ENCODE measurements at regions not wholly inside any gene's neighbourhood (a gene's known extent, or its start where the extent isn't known, plus 50 kb on each side); places are given as distances from the start of the nearest gene placed in this dataset.

DNA sequence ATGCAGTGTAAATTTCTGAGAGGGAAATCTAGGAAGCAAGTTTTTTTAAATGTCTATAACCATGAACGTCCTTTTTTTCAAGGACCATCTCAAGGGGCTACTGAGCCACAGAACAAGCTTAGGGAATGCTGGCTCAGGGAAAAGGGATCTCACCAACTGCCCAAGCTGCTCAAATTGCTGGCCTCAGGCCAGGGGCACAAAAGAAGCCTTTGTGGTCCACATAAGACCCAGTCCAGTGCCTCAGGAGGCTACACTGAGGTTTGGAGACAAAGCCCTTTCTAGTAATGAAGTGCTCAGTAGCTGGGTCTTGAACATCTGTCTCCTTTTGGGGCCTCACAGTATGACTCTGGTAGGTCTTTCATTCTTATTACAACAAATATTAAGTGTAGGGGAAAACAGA, 305.5 kb downstream of the RAB28 start:
- Histone ChIP-seq H2BK12ac (ENCODE audit: low read depth, low read length) (no peak overlapping the region), H4K8ac (ENCODE audit: extremely low read depth, insufficient read depth, low read length) (no peak overlapping the region), H2AK5ac (ENCODE audit: low read depth, low read length) (no peak overlapping the region), H3K4me3 (ENCODE audit: extremely low read depth in 1 of 4, insufficient read depth in 2 of 4, low read depth in 3 of 4, low read length in 4 of 4) (no peak overlapping the region), H3K14ac (ENCODE audit: insufficient read length) (no peak overlapping the region), H3K79me2 (ENCODE audit: control insufficient read depth in 1 of 2, insufficient read depth in 2 of 2, low read length in 2 of 2) (no peaks in the 10 kb centered on the region), H3K36me3 (ENCODE audit: control insufficient read depth in 2 of 4, insufficient read depth in 4 of 4, low read length in 3 of 4) (no peaks in the 10 kb centered on the region), H3K27me3 (replicated peaks in 1 of 4; ENCODE audit: control insufficient read depth in 3 of 4, extremely low read depth in 1 of 4, insufficient read depth in 3 of 4, low read length in 3 of 4) (no peaks in the 10 kb centered on the region), H3K23ac (ENCODE audit: insufficient read length) (no peak overlapping the region), H2BK15ac (ENCODE audit: low read length) (no peak overlapping the region), H2AFZ (ENCODE audit: low read length) (no peak overlapping the region), H3K4ac (replicated peaks; ENCODE audit: insufficient read length, low read depth, low read length) (no peak overlapping the region), H3K56ac (replicated peaks; ENCODE audit: insufficient read length, low read depth, low read length) (no peak overlapping the region), H2BK5ac (ENCODE audit: low read depth, low read length) (no peak overlapping the region), H4K91ac (replicated peaks; ENCODE audit: insufficient read length, low read length) (no peak overlapping the region), H3K79me1 (ENCODE audit: low read depth, low read length) (no peaks in the 10 kb centered on the region), H3K9ac (replicated peaks in 1 of 4; ENCODE audit: extremely low read depth in 1 of 4, low read depth in 3 of 4, low read length in 3 of 4) (no peak overlapping the region), H3K27ac (ENCODE audit: low read depth, low read length) (no peak overlapping the region), H3K18ac (ENCODE audit: extremely low read depth, low read length) (no peak overlapping the region), H4K5ac (ENCODE audit: insufficient read length, low read depth, low read length) (no peak overlapping the region), H2BK20ac (ENCODE audit: low read length) (no peak overlapping the region), H4K20me1 (replicated peaks in 1 of 2; ENCODE audit: control insufficient read depth in 1 of 2, insufficient read depth in 2 of 2, low read length in 2 of 2) (no peaks in the 10 kb centered on the region), H2BK120ac (replicated peaks; ENCODE audit: low read depth, low read length) (no peak overlapping the region), H3K9me3 (ENCODE audit: insufficient read depth in 2 of 2, low read depth in 1 of 2, low read length in 1 of 2) (no peaks in the 10 kb centered on the region), H3K4me2 (ENCODE audit: insufficient read depth in 1 of 2, low read depth in 2 of 2, low read length in 2 of 2) (no peak overlapping the region), H3K23me2 (ENCODE audit: low read depth, low read length) (no peaks in the 10 kb centered on the region), H3K4me1 (replicated peaks in 1 of 4; ENCODE audit: control insufficient read depth in 3 of 4, insufficient read depth in 4 of 4, low read length in 3 of 4) (no peaks in the 10 kb centered on the region)
- FAIRE-seq, result no peak
- whole genome bisulfite sequencing, 2 experiments (ENCODE audit: extremely low coverage in 1 of 2, insufficient coverage in 1 of 2, insufficient read length in 1 of 2, insufficient replicate concordance in 2 of 2, low coverage in 1 of 2, low lambda C conversion rate in 2 of 2, missing lambda C conversion rate in 1 of 2), result 61% methylated on average over 1 of the region's 1 CpG; no CpG with 5 or more reads in 1 of the 2 experiments
- TF ChIP-seq, protein P1, sequence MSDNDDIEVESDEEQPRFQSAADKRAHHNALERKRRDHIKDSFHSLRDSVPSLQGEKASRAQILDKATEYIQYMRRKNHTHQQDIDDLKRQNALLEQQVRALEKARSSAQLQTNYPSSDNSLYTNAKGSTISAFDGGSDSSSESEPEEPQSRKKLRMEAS (IDR thresholded peaks at IDR 0.05), result no peak
- no peak for TF ChIP-seq SIX5 (IDR thresholded peaks at IDR 0.05; ENCODE audit: low read depth, low read length)
- ChIA-PET CTCF (ENCODE audit: partially characterized antibody) (no interaction called here), POLR2A (ENCODE audit: partially characterized antibody) (no interaction called here)
- no peak for DNase-seq (ENCODE audit: low read depth in 1 of 2, low spot score in 2 of 2)
